ENCODE measurements at regions not wholly inside any gene's neighbourhood (a gene's known extent, or its start where the extent isn't known, plus 50 kb on each side); places are given as distances from the start of the nearest gene placed in this dataset.
A peak's percentile ranks its signal among the peaks of the same experiment; 100 is the strongest.

DNA sequence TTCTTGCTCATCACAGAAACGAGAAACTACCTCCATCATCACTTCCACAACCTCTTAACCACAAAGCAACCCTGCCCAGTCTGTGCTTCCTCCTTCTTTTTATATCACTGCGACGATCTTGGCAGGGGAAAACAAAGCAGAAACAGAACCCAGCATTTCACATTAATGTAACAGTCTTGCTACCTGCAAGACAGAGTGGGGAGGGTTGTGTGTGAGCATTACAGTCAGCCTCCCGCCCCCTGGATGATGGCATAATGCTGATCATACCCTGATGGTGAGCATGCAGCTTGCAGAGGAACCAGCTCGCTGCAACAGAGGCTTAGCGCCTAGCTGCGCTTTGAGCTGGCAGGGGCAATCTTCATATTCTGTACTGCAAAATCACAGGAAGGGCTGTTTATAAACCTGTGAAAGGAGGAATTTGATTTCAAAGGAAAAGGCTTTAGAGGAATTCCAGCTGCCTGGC, 376.1 kb downstream of the IRS1 start:
- ATAC-seq: no peak
- no peak for DNase-seq
- intact Hi-C loops (cut with micrococcal nuclease): no loop called here

- no peak for ATAC-seq
- no peak for DNase-seq
- intact Hi-C loops (cut with micrococcal nuclease): no loop called here
Observed at GRCh38 chr2:226420646-226421045, 379.0 kb downstream of the IRS1 start.

DNA sequence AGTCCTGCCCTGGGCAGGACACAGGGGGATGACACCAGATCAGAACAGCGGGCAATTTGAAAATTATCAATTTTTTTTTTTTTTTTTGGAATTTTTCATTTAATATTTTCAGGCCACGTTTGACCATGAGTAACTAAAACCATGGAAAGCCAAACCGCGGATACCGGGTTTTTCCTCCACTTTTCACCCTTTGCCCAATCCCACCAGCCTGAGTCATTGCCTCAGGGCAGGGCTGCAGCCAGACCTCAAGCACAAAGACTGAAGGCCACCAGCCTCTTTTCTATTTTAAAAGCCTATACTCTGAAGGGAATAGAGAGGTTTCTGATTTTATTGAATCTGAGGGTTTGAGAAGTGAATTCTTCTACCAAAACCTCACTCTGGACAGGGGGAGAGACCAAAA, 381.1 kb downstream of the IRS1 start:
- DNase-seq: no peak
- ATAC-seq: no peak

DNA sequence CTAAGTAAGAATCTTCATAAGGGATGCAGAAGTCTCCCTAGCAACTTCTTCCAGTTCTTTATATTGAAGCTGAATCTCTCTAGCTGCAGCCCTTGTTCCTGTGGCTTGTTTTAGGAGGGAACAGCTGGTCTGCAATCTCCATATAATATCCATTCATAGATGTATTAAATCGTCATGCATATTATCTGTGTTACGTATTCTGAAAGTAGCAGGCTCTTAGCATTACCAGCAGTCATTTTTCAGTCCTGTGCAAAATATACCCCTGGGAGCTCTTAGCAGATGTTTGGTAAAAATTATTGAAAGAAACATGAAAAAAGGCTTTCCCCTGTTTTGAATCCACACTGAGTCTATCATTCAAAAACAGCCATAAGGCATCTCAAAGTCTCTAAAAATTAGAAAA, 385.3 kb downstream of the IRS1 start:
- ATAC-seq: peak; percentile 36
- intact Hi-C loops (cut with micrococcal nuclease): no loop called here
- no peak for DNase-seq

More for the DNA sequence above, 381.1 kb downstream of the IRS1 start:
- intact Hi-C loops (cut with micrococcal nuclease): no loop called here

DNA sequence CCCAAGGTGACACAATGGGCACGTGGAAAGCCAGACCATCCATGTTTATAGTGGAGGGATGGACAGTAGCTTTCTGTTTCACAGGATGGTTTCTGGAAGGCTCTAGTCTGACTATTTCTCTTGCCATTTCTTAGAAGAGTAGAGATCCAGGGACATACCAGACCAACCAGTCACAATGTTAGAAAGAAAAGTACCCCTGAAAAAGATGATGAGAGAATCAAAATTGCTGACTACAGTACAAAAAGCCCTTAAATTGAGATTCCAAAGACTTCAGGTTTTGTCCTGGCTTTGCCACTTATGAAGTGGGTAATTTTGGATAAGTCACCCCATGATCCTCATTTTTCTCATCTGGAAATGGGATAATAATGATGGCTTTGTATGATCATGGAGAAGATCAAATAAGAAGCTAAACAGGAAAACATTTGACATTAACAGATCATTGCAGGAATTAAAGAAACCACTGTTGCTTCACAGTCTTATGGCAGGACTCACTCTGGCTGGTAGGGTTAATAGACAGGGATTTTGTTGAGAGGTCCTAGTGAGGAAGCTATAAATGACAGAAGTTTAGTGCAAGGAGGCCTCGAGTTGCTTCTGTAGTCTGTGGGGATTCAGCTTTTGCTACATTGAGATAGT, 386.0 kb downstream of the IRS1 start:
- ATAC-seq (no peak), DNase-seq (no peak)
- intact Hi-C loops (cut with micrococcal nuclease): no loop called here

DNA sequence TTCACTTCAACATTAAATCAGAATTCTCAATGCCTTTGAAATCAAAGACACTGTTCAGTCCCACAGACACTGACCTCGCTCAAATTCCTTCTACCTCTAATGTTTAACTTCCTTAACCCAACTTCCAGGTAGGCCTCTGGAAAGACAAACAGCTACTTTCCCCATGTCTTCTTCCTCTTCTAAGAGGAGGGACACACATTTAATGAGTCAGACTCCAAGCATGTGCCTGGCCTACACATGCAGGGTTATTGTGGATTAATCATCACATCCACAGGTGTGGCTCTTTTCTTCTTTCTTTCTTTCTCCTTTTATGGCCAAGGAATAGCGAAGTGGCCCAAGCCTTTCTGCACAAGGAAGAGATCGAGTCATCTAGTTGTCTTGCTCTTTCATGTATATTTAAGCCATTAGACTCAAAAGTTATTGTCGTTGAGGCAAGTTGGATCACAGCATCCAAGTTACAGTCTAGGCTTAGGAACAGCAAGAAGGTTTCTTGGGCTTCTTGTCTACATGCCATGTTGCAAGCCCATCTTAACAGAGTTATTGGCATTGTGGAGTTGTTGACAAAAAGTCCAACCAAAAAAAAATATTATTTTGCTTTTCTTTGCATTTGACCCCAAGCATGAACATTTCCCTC, 387.8 kb downstream of the IRS1 start:
- intact Hi-C loops (cut with micrococcal nuclease): no loop called here
- DNase-seq (no peak), ATAC-seq (no peak)

DNA sequence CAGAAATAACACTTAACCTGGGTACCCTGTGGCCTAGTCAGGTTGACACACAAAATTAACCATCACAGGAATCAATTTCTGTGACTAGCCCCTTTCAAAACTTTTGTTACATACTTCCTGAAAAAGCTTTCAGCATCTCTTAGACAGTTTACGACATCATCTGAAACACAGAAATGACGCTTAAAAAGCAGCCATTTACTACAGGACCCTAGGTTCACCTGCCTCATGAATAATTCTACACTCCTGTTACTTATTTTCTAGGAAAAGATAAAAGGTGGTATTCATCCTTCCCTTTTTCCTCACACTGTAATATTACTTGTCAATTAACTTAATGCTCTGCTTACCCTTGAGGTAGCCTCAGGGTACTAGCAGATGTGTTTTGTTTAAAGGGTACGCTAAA, 388.4 kb downstream of the IRS1 start:
- no peak for ATAC-seq
- DNase-seq: no peak
- intact Hi-C loops (cut with micrococcal nuclease): no loop called here

DNA sequence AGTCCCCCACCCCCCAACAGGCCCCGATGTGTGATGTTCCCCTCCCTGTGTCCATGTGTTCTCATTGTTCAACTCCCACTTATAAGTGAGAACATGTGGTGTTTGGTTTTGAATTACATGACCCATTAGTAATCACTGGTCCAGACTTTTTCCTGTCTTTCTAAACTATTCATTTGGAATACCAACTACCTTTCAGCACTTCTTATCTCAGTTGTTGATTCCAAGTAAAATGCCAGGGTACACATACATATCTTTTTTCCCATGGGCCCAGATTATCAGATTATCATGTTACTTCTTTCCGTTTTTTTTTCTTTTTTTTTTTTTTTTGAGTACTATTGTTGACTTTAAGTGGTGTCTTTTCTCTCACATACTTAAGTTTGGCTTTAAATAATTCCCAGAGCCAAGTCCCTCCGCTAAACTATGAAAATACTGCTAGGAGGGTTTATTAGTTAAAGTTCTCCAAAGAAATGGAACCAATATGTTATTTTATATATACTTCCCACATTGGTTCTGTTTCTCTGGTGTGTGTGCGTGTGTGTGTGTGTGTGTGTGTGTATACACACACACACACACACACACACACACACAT, 389.3 kb downstream of the IRS1 start:
- peak; percentile 38 for ATAC-seq
- intact Hi-C loops (cut with micrococcal nuclease): no loop called here
- no peak for DNase-seq

DNA sequence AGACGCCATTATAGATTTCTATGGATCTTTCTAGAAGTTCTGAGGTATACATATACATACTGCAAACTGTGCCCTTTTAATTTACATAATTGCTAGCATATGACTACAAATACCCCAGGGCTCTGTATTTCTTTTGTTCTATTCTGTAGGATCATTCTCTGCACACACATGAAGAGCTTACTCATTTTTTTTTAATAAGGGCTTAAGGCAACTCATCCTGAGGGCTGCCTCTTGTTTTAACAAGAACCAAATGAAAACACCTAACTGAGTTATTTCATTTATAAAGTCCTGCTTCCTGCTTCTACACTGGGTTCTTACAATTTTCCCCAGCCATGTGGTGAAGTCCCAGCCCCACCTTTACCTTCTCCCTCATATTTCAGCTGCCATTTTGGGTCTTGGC, 390.5 kb downstream of the IRS1 start:
- DNase-seq (no peak), ATAC-seq (no peak)
- intact Hi-C loops (cut with micrococcal nuclease): no loop called here

DNA sequence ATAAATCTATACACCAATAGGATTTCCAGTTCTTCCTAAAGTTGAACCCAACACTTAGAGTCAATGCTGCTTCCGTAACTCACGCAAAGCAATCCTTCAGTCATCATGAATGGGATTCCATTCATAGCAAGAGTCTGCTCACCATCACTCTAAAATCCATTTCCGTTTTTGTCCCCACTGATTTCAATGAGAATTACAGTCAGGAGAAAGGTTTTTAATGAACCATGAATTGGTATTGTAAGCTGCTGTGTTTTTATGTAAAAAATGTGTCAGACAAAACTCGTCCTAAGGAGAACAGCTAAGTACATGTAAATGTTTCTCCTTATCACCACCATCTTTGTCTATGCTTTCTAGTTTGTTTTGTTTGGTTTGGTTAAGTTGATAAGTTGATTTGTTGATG, 391.5 kb downstream of the IRS1 start:
- ATAC-seq (no peak), DNase-seq (no peak)
- intact Hi-C loops (cut with micrococcal nuclease): no loop called here

GRCh38 chr2:226407135-226407534, 392.5 kb downstream of the IRS1 start:
- intact Hi-C loops (cut with micrococcal nuclease): no loop called here
- DNase-seq (no peak), ATAC-seq (no peak)

- intact Hi-C loops (cut with micrococcal nuclease): no loop called here
Observed at GRCh38 chr2:226405465-226405864, 394.2 kb downstream of the IRS1 start.

DNA sequence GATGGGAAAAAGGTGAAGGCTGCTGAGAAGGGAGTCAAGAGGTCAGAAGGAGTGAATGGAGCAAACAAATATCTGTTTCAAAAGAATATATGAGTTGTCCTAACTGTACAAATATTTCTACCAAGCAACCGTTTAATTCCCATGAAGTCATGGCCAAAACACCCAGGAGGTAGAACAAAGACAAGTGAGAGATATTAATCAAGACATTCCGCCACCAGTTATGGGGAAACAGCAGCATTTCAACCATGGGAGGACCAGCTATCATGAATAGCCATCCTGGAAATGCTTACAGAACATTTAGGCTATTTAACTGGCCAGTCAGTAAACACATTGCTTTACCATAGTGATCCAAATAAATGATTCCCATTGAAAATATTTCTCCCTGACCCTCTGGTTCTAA, 396.3 kb downstream of the IRS1 start:
- ATAC-seq: no peak
- DNase-seq: no peak
- intact Hi-C loops (cut with micrococcal nuclease): no loop called here

More at GRCh38 chr2:226405465-226405864, 394.2 kb downstream of the IRS1 start:
- ATAC-seq (no peak), DNase-seq (no peak)

GRCh38 chr2:226399006-226399405, 400.6 kb downstream of the IRS1 start:
- DNase-seq (no peak), ATAC-seq (no peak)
- intact Hi-C loops (cut with micrococcal nuclease): no loop called here

- DNase-seq (no peak), ATAC-seq (no peak)
- intact Hi-C loops (cut with micrococcal nuclease): no loop called here
Observed at GRCh38 chr2:226398580-226398979, 401.0 kb downstream of the IRS1 start.

GRCh38 chr2:226396541-226396940, 403.1 kb downstream of the IRS1 start:
- DNase-seq: no peak
- intact Hi-C loops (cut with micrococcal nuclease): no loop called here
- no peak for ATAC-seq

- DNase-seq (no peak), ATAC-seq (no peak)
- intact Hi-C loops (cut with micrococcal nuclease): no loop called here
Observed at GRCh38 chr2:226387499-226387942, 412.1 kb downstream of the IRS1 start.

DNA sequence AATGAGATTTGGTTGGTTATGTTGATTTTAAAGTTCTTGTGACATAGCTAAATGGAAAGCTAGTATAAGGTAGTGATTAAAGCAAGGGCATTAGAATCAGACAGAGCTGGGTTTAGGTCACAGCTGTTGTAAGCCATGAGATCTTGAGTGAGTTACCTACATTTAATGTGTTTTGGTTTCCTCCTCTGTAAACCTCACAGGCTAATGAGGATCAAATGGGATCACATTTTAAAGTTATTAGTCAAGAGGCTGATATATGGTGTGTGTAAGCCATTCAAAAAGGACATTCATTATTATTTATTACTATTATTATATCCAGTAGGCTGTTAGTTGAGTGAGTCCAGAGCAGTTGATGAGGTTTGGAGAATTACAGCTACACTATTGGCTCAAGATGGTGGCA, 416.2 kb downstream of the IRS1 start:
- DNase-seq (no peak), ATAC-seq (no peak)
- intact Hi-C loops (cut with micrococcal nuclease): no loop called here

DNA sequence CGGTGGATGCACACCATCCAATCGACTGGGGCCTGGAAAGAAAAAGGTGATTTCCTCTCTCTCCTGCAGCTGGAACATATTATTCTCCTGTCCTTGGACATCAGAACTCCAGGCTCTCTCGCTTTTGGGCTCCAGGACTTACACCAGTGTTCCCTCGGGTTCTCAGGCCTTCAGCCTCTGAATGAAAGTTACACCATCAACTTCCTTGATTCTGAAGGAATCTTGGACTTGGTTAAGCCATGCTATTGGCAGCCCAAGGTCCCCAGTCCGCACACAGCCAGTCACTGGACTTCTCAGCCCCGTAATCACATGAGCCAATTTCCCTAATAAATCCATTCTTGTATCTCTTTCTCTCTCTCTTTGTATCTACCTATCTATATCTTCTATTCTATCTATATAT, 418.9 kb downstream of the IRS1 start:
- DNase-seq (peak; percentile 27), ATAC-seq (peak; percentile 92)
- intact Hi-C loops (cut with micrococcal nuclease): no loop called here

- DNase-seq (no peak), ATAC-seq (no peak)
- intact Hi-C loops (cut with micrococcal nuclease): no loop called here
Observed at GRCh38 chr2:226378753-226379705, 420.6 kb downstream of the IRS1 start.
